HFF-Myc (cell line): ENCODE measurements at regions not wholly inside any gene's neighbourhood (a gene's known extent, or its start where the extent isn't known, plus 50 kb on each side); places are given as distances from the start of the nearest gene placed in this dataset.

Experiments used
- DNase-seq: peaks from one replicate; pipeline ENCODE4 v3.0.0-alpha.2; 2011; ENCODE audit warnings: low read depth; ENCODE audit errors: extremely low read depth
- H3K4me3 ChIP-seq: replicated peaks from 2 replicates; pipeline ENCODE4 v1.5.1; 2011; ENCODE audit warnings: low read depth, mild to moderate bottlenecking, control low read depth, low read length
- TF ChIP-seq, protein P1 (sequence below): IDR thresholded peaks from 2 replicates; pipeline ENCODE4 v1.5.1; 2012; ENCODE audit warnings: mild to moderate bottlenecking, low read depth, low read length, control low read depth; ENCODE audit errors: missing control alignments

DNA sequence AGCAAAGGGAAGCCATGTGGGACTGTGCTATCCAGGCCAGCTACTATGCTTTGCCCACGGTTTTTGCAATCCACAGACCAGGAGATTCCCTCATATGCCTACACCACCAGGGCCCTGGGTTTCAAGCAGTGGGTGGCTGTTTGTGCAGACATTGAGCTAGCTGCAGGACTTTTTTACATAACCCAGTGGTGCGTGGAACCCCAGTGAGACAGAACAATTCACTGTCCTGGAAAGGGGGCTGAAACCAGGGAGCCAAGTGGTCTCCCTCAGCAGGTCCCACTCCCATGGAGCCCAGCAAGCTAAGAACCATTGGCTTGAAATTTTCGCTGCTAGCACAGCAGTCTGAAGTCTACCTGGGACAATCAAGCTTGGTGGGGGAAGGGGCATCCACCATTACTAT is 959.9 kb downstream of the FSTL5 start:
- H3K4me3 ChIP-seq: no peak overlapping the region
- TF ChIP-seq, protein P1, sequence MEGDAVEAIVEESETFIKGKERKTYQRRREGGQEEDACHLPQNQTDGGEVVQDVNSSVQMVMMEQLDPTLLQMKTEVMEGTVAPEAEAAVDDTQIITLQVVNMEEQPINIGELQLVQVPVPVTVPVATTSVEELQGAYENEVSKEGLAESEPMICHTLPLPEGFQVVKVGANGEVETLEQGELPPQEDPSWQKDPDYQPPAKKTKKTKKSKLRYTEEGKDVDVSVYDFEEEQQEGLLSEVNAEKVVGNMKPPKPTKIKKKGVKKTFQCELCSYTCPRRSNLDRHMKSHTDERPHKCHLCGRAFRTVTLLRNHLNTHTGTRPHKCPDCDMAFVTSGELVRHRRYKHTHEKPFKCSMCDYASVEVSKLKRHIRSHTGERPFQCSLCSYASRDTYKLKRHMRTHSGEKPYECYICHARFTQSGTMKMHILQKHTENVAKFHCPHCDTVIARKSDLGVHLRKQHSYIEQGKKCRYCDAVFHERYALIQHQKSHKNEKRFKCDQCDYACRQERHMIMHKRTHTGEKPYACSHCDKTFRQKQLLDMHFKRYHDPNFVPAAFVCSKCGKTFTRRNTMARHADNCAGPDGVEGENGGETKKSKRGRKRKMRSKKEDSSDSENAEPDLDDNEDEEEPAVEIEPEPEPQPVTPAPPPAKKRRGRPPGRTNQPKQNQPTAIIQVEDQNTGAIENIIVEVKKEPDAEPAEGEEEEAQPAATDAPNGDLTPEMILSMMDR: no peak
- no peak for DNase-seq

DNA sequence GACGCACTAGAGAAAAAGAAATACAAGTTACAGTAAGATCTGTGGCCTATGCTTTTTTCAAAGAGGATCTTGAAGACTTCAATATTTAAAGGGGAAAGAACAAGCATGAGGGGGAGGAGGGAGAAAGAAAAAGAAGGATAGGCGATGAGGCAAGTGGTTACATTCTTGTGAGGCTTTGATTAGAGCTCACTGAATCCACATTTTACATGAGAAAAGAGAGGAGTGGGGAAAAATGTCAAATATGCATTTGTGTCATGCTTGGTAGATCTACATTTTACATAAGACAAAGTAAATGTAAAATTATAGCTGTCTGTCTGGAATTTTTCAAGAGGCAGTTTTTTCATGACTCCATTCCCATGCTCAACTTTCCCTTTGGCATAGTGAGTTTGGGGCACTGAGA is 965.9 kb downstream of the FSTL5 start:
- no peak for DNase-seq
- H3K4me3 ChIP-seq: no peak overlapping the region
- TF ChIP-seq, protein P1: no peak

DNA sequence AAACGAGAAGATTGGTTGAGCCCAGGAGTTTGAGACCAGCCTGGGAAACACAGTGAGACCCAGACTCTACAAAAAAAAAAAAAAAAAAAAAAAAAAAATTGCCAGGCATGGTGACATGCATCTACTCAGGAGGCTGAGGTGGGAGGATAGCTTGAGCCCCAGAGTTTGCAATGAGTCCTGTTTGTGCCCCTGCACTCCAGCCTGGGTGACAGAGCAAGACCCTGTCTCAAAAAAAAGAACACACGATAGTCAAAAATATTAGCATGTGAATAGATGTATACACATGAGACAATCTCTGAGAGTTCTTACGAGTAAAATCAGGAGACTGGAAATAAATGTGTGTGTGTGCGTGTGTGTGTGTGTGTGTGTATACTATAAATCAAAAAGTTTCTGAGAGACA is 966.3 kb downstream of the FSTL5 start:
- TF ChIP-seq, protein P1: no peak
- no peak overlapping the region for H3K4me3 ChIP-seq
- DNase-seq: no peak

DNA sequence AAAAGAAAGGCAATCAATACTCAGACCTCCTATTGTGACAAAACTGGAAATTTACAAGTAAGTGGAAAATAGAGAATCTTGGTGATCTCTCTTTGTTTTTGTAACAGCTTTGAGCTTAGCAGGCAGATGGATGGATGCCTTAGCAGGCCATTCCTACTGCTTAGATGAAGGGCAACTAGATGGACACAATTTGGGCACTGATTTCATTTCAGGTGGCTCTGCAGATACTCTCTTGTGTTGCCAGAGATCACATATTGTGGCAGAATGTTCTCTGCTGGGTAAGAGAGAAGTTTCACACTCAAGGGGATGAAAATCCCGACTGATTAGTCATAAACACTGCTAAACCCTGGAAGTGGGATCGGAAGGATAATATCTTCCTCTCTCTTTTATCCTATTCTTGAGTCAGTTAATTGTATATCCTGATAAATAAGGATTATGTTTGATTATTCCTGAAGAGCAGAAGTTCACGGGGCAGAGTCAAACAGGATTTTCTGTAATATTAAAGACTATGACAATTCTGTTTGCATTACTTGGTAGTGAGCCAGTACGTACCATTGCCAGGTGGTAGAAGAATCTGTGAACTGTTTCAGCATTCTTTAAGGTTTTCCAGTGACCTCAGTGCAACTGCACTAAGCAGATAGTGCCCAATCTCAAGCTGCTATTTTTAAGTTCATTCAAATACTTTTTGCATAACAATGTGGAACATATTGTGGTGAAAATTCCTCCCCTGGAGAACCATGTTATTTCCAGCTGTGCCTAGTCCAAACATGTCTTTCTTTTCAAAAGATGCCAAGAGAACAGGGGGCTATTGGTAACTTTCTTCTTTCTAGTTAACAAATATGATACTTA is 974.3 kb downstream of the FSTL5 start:
- TF ChIP-seq, protein P1: no peak
- no peak for DNase-seq

DNA sequence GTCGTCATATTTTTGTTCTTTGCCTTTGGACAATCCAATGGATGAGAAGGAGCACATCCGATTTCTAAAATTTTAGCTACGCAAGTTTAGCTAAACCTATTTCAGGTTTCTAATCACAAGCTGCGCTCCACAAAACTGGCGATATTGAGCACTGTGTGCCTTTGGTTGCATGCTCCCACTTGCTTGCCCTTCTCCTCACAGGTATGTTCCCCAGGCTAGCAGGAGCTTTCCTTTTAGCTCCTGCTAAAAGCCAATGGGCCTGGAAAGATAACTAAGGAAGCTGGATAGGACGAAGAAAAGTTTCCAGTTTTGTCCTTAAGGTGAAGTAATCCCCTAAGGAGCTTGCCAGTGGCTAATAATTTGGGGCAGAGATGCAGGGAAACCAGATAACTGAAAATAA is 975.2 kb downstream of the FSTL5 start:
- H3K4me3 ChIP-seq: no peak overlapping the region

More for the DNA sequence above, 974.3 kb downstream of the FSTL5 start:
- H3K4me3 ChIP-seq: no peak overlapping the region

DNA sequence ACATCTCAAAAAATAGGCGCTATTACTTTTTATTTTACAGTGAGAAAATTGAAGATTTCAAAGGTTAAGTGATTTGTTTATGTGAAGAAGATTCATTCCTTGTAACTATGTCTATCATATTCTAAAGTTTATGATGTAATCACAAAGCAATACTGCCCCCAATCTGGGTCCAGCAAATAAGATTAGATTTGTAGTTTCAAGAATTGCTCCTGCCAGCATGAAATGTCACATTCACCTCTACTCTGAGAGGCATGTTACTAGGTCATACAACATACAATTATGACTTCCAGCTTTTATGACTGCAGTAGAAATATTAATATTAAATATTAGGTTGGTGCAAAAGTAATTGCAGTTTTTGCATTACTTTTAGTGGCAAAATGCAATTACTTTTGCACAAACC is 976.2 kb downstream of the FSTL5 start:
- H3K4me3 ChIP-seq: no peak overlapping the region
- no peak for DNase-seq
- TF ChIP-seq, protein P1: no peak

More for the DNA sequence above, 975.2 kb downstream of the FSTL5 start:
- no peak for DNase-seq
- TF ChIP-seq, protein P1: no peak

DNA sequence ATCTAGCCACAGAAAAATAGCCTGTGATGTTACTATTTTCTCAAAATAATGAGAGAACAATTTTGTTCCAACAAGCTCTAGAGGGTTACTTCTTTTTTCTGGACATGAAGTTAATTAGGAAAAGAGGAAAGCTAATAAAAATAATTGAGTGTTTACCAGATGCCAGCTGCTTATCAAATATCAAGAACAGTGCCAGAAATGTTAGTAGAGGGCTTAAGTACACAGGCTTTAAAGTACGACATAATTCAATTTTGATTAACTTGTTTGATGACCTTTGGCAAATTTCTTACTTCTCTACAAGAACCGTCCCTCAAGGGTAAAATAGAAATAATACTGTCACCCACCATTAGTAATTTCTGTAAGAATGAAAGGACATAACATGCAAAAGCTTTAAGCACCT is 977.0 kb downstream of the FSTL5 start:
- TF ChIP-seq, protein P1: no peak
- no peak overlapping the region for H3K4me3 ChIP-seq
- no peak for DNase-seq
